SK-N-SH treated with all-trans-retinoic acid at 6 μM for 48 hours (cell line): ENCODE measurements at regions not wholly inside any gene's neighbourhood (a gene's known extent, or its start where the extent isn't known, plus 50 kb on each side); places are given as distances from the start of the nearest gene placed in this dataset.

Experiments
- ARNTL ChIP-seq: fragments of 450-650 bp; formaldehyde crosslinking; IDR thresholded peaks from 2 replicates; pipeline ENCODE4 v1.5.0; 2020; ENCODE audit warnings: low read depth, mild to moderate bottlenecking, moderate library complexity, borderline replicate concordance
- BACH2 ChIP-seq: fragments of 250-450 bp; sonication (Bioruptor Pico); IDR thresholded peaks from 2 replicates; pipeline ENCODE4 v1.9.0; 2021; ENCODE audit warnings: mild to moderate bottlenecking, borderline replicate concordance
- CSDC2 ChIP-seq: fragments of 250-450 bp; sonication (Bioruptor Pico); IDR thresholded peaks from 2 replicates; pipeline ENCODE4 v1.5.0; 2020; ENCODE audit warnings: mild to moderate bottlenecking, moderate library complexity
- RARB ChIP-seq: fragments of 250-450 bp; sonication (Bioruptor Pico); IDR thresholded peaks from 2 replicates; pipeline ENCODE4 v1.8.0; 2021; ENCODE audit warnings: mild to moderate bottlenecking, moderate library complexity
- TSHZ2 ChIP-seq: fragments of 250-450 bp; sonication (Bioruptor Pico); IDR thresholded peaks from 2 replicates; pipeline ENCODE4 v1.5.0; 2020; ENCODE audit warnings: mild to moderate bottlenecking, moderate library complexity
- ZFP3 ChIP-seq: fragments of 250-450 bp; sonication (Bioruptor Pico); IDR thresholded peaks from 2 replicates; pipeline ENCODE4 v1.5.0; 2020; ENCODE audit warnings: mild to moderate bottlenecking, moderate library complexity
- TF ChIP-seq, protein P1 (sequence below): fragments of 250-450 bp; sonication (Bioruptor Pico); IDR thresholded peaks from 2 replicates; pipeline ENCODE4 v1.8.0; 2020; ENCODE audit warnings: mild to moderate bottlenecking, moderate library complexity, borderline replicate concordance

- TF ChIP-seq ZFP3 (CRISPR knock-in tag) (no peak), BACH2 (no peak), TSHZ2 (no peak), CSDC2 (CRISPR knock-in tag) (no peak), RARB (CRISPR knock-in tag) (no peak), ARNTL (CRISPR knock-in tag) (no peak)
- TF ChIP-seq, protein P1, sequence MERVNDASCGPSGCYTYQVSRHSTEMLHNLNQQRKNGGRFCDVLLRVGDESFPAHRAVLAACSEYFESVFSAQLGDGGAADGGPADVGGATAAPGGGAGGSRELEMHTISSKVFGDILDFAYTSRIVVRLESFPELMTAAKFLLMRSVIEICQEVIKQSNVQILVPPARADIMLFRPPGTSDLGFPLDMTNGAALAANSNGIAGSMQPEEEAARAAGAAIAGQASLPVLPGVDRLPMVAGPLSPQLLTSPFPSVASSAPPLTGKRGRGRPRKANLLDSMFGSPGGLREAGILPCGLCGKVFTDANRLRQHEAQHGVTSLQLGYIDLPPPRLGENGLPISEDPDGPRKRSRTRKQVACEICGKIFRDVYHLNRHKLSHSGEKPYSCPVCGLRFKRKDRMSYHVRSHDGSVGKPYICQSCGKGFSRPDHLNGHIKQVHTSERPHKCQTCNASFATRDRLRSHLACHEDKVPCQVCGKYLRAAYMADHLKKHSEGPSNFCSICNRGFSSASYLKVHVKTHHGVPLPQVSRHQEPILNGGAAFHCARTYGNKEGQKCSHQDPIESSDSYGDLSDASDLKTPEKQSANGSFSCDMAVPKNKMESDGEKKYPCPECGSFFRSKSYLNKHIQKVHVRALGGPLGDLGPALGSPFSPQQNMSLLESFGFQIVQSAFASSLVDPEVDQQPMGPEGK (CRISPR knock-in tag) = no peak
Observed at GRCh38 chr6:56401477-56402070, 154.2 kb upstream of the COL21A1 start.
